ENCODE measurements at regions not wholly inside any gene's neighbourhood (a gene's known extent, or its start where the extent isn't known, plus 50 kb on each side); places are given as distances from the start of the nearest gene placed in this dataset.

DNA sequence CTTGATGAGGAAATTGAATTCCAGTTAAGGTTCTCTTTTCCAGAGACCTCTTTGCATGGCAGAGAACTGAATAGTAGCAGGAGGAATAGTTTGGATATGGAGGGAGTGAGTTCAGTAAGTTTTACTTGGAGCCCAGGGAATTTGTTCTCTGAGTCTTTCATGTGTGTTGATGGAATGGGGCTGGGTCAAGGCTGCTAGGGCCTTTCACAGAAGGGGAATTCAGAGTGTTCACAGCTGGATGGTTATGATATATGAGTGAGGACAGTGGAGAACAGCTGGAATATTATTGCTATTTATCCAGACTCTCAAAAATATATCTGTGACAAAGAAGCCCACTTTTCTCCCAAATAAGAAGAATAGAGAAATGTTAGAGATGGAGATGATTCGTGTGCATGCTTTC lies 372.8 kb downstream of the PLK2 start:
- H3K18ac ChIP-seq (ENCODE audit: extremely low read depth, low read length) = no peak overlapping the region
- H4K91ac ChIP-seq (replicated peaks; ENCODE audit: insufficient read length, low read length) = no peak overlapping the region
- H3K23me2 ChIP-seq (ENCODE audit: low read depth, low read length) = no peaks in the 10 kb centered on the region
- H3K56ac ChIP-seq (replicated peaks; ENCODE audit: insufficient read length, low read depth, low read length) = no peak overlapping the region
- DNase-seq (ENCODE audit: low read depth in 1 of 2, low spot score in 2 of 2) (no peak), FAIRE-seq (no peak)
- no peaks in the 10 kb centered on the region for H3K27me3 ChIP-seq (replicated peaks in 1 of 4; ENCODE audit: control insufficient read depth in 3 of 4, extremely low read depth in 1 of 4, insufficient read depth in 3 of 4, low read length in 3 of 4)
- no peak overlapping the region for H3K9ac ChIP-seq (replicated peaks in 1 of 4; ENCODE audit: extremely low read depth in 1 of 4, low read depth in 3 of 4, low read length in 3 of 4)
- H2AK5ac ChIP-seq (ENCODE audit: low read depth, low read length) = no peak overlapping the region
- H3K4me1 ChIP-seq (replicated peaks in 1 of 4; ENCODE audit: control insufficient read depth in 3 of 4, insufficient read depth in 4 of 4, low read length in 3 of 4) = no peaks in the 10 kb centered on the region
- H2AFZ ChIP-seq (ENCODE audit: low read length) = no peak overlapping the region
- no peaks in the 10 kb centered on the region for H3K79me2 ChIP-seq (ENCODE audit: control insufficient read depth in 1 of 2, insufficient read depth in 2 of 2, low read length in 2 of 2)
- POLR2A ChIA-PET (ENCODE audit: partially characterized antibody) = no interaction called here
- H2BK15ac ChIP-seq (ENCODE audit: low read length) = no peak overlapping the region
- WGBS, 2 experiments (ENCODE audit: extremely low coverage in 1 of 2, insufficient coverage in 1 of 2, insufficient read length in 1 of 2, insufficient replicate concordance in 2 of 2, low coverage in 1 of 2, low lambda C conversion rate in 2 of 2, missing lambda C conversion rate in 1 of 2) = 88% methylated on average over 1 of the region's 1 CpG; no CpG with 5 or more reads in 1 of the 2 experiments
- no peak overlapping the region for H3K4ac ChIP-seq (replicated peaks; ENCODE audit: insufficient read length, low read depth, low read length)
- H3K23ac ChIP-seq (ENCODE audit: insufficient read length) = no peak overlapping the region
- H4K5ac ChIP-seq (ENCODE audit: insufficient read length, low read depth, low read length) = no peak overlapping the region
- no peaks in the 10 kb centered on the region for H3K79me1 ChIP-seq (ENCODE audit: low read depth, low read length)
- CTCF ChIA-PET (ENCODE audit: partially characterized antibody) = no interaction called here
- H3K4me3 ChIP-seq (ENCODE audit: extremely low read depth in 1 of 4, insufficient read depth in 2 of 4, low read depth in 3 of 4, low read length in 4 of 4) = no peak overlapping the region
- H3K9me3 ChIP-seq (ENCODE audit: insufficient read depth in 2 of 2, low read depth in 1 of 2, low read length in 1 of 2) = no peaks in the 10 kb centered on the region
- no peak overlapping the region for H4K8ac ChIP-seq (ENCODE audit: extremely low read depth, insufficient read depth, low read length)
- no peaks in the 10 kb centered on the region for H4K20me1 ChIP-seq (replicated peaks in 1 of 2; ENCODE audit: control insufficient read depth in 1 of 2, insufficient read depth in 2 of 2, low read length in 2 of 2)
- no peak overlapping the region for H2BK5ac ChIP-seq (ENCODE audit: low read depth, low read length)
- no peak overlapping the region for H2BK120ac ChIP-seq (replicated peaks; ENCODE audit: low read depth, low read length)
- H3K14ac ChIP-seq (ENCODE audit: insufficient read length) = no peak overlapping the region
- no peak overlapping the region for H3K27ac ChIP-seq (ENCODE audit: low read depth, low read length)
- H3K36me3 ChIP-seq (ENCODE audit: control insufficient read depth in 2 of 4, insufficient read depth in 4 of 4, low read length in 3 of 4) = no peaks in the 10 kb centered on the region
- H2BK12ac ChIP-seq (ENCODE audit: low read depth, low read length) = no peak overlapping the region
- TF ChIP-seq CHD2 (IDR thresholded peaks at IDR 0.05; ENCODE audit: low read length) = no peak
- TF ChIP-seq, protein P1, sequence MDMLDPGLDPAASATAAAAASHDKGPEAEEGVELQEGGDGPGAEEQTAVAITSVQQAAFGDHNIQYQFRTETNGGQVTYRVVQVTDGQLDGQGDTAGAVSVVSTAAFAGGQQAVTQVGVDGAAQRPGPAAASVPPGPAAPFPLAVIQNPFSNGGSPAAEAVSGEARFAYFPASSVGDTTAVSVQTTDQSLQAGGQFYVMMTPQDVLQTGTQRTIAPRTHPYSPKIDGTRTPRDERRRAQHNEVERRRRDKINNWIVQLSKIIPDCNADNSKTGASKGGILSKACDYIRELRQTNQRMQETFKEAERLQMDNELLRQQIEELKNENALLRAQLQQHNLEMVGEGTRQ (IDR thresholded peaks at IDR 0.05; ENCODE audit: low read length) = no peak
- TF ChIP-seq ATF2 (IDR thresholded peaks at IDR 0.05; ENCODE audit: low read length) = no peak
- TF ChIP-seq RAD21 (IDR thresholded peaks at IDR 0.05 in 1 of 2, conservative IDR thresholded peaks at IDR 0.05 in 1 of 2; ENCODE audit: low read depth in 2 of 2, low read length in 2 of 2) = no peak
- H2BK20ac ChIP-seq (ENCODE audit: low read length) = no peak overlapping the region
- no peak overlapping the region for H3K4me2 ChIP-seq (ENCODE audit: insufficient read depth in 1 of 2, low read depth in 2 of 2, low read length in 2 of 2)

All from H1 (cell line).